Stimulated activated CD4-positive, alpha-beta T cell treated with anti-CD3 and anti-CD28 coated beads, Interleukin-12 subunit alpha, Interleukin-12 subunit beta, amount 100 ng/mL, for 48 hours (primary cell): ENCODE measurements at regions not wholly inside any gene's neighbourhood (a gene's known extent, or its start where the extent isn't known, plus 50 kb on each side); places are given as distances from the start of the nearest gene placed in this dataset.
"Not testable (repeated sequence)": the region's sequence is repeated elsewhere in the genome, so short reads cannot be mapped to it uniquely, and the experiment has no call there.

ENCODE experiments used
- DNase-seq, 3 donors: peaks; one replicate each; pipeline ENCODE4 v3.0.0-alpha.2; 2020; ENCODE audit warnings: low read depth in 2 of 3, low spot score in 1 of 3

- no peak for DNase-seq
Measured at GRCh38 chr12:56872366-56872765, 61.8 kb downstream of the SDR9C7 start.

- DNase-seq: no peak
Measured at GRCh38 chr12:56867216-56867615, 67.0 kb downstream of the SDR9C7 start.

- no peak for DNase-seq
Measured at GRCh38 chr12:56866493-56866892, 67.7 kb downstream of the SDR9C7 start.

GRCh38 chr12:56864318-56864717, 69.9 kb downstream of the SDR9C7 start:
- DNase-seq: no peak

DNA sequence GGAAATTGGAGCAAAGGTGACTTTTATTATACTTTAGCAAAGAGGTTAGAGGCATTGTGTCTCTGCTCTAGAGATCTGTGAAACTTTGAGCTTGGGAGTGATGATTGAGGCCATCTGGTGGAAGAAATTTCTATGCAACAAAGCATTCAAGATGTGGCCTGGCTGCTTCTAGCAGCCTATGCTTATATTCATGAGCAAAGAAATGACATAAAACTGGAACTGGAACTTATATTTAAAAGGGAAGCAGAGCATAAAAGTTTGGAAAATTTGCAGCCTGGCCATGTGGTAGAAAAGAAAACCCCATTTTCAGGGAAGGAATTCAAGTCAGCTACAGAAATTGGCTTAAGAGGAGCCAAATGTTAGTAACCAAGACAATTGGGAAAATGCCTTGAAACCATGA, 70.4 kb downstream of the SDR9C7 start:
- no peak for DNase-seq

DNA sequence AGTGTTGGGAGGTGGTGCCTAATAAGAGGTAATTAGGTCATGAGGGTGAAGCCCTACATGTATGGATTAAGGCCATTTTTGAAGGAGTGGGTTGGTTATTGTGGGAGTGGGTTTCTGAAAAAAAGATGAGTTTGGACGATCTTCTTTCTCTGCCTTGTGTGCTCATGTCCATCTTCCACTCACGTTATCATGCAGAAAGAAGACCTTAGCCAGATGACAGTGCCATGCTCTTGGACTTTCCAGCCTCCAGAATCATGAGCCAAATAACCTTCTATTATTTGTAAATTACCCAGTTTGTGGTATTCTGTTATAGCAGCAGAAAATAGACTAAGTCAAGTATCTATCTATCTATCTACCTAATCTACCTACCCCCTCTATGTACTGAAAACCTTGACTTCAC, 71.9 kb downstream of the SDR9C7 start:
- DNase-seq: no peak

DNA sequence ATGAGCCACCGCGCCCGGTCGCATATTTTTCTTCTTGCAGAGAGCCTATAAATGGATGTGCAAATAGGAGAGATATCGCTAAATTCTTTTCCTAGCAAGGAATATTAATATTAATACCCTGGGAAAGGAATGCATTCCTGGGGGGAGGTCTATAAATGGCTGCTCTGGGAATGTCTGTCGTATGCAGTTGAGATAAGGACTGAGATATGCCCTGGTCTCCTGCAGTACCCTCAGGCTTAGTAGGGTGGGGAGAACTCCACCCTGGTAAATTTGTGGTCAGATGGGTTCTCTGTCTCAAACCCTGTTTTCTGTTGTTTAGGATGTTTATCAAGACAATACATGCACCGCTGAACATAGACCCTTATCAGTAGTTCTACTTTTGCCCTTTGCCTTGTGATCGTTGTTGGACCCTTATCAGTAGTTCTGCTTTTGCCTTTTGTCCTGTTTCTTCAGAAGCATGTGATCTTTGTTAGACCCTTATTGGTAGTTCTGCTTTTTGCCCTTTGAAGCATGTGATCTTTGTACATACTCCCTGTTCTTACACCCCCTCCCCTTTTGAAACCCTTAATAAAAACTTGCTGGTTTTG, 80.7 kb downstream of the SDR9C7 start:
- not testable (repeated sequence) for DNase-seq

- DNase-seq: no peak
Measured at GRCh38 chr12:56851462-56851861, 82.7 kb downstream of the SDR9C7 start.

DNA sequence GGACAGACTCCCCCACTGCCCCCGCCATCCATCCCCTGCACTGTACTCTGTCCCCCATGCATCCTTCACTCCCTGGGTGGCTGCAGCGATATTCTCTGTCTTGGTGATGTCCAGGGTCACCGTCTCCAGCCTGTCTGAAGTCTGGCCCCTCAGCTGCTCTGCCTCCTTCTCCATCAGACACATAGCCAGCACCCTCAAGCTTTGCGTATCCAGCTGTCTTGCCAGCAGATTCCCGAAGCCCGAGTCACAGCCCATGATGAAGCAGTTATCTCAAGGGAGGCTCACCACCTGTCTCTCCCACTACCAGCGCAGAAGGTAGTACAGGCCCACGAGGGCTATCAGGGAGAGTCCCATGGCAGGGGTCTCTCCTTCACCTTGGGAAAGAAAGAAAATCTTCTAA, 77.8 kb downstream of the HSD17B6 start:
- no peak for DNase-seq

- DNase-seq: peak in 2 of 3 donors; percentile 7 to 13
Measured at GRCh38 chr12:56839915-56840325, 76.8 kb downstream of the HSD17B6 start.

DNA sequence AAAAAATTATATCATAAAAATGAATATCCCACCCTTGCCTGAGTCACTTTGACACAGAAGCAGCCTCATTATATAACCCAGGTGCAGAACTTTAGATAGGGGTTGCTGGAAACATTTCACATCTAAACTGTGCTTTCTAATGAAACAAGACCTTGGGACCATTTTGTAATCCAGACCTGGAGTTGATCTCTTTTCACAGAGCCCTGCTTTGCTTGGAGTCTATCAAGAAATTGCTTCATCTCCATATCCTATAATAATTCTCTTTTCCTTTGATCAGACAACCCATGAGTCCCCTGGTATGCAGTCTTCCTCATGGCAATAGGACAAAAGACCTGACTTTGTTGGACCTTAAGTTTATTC, 76.3 kb downstream of the HSD17B6 start:
- DNase-seq: no peak

- no peak for DNase-seq
Measured at GRCh38 chr12:56838621-56839488, 75.7 kb downstream of the HSD17B6 start.
